ENCODE measurements at regions not wholly inside any gene's neighbourhood (a gene's known extent, or its start where the extent isn't known, plus 50 kb on each side); places are given as distances from the start of the nearest gene placed in this dataset.
"Not testable (repeated sequence)": the region's sequence is repeated elsewhere in the genome, so short reads cannot be mapped to it uniquely, and the experiment has no call there.

DNA sequence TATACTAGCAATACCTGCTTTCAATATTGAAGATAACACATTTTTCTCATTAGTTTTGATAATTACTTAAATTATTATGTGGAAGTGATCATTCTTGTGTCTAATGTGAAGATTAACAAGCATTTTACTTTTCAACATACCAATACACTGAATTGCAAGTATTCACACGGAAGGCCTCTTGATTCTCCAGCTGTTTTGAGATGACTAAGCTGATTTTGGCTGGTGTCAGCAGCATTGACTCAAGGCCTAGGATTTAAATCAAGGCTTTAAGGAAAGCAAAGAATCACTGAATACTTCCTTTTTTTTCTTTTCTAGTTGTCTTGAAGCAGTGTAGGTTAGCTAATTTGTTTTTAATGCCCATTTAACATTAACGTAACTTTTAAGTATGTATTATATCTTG, 373.7 kb downstream of the SRGAP2C start:
- Mint-ChIP-seq H3K4me1 (ENCODE audit: low read depth in 2 of 2) (peaks cover 7 to 10% of the 10 kb centered on the region in 2 donors), H3K4me3 (peak overlapping the region; percentile 30 to 43)
- no peak for DNase-seq

DNA sequence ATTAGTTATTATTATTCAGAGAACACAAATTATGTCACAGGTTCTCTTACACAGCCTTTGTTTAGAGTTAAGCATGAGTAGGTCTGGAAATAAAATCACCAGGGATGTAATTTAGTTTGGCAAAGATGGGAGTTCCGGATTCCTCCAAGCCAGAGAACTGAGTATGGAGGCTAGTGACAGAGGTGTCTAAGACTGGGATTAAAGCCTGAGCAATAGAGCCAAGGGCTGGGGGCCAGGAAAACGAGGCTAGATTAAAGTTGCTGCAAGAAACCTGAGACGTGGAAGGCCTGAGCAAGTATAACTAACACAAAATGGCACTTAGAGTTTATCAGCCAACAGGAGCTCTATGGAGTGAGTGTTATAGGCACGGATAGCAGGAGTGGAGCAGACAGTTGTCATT, 381.6 kb downstream of the SRGAP2C start:
- no peak for ATAC-seq (replicated peaks)
- Mint-ChIP-seq H3K9me3 (no peaks in the 10 kb centered on the region), H3K36me3 (ENCODE audit: insufficient read depth) (no peaks in the 10 kb centered on the region), H3K4me3 (no peak overlapping the region), H3K4me1 (ENCODE audit: low read depth in 2 of 2) (peaks cover 4 to 6% of the 10 kb centered on the region in 2 donors), H3K27me3 (no peaks in the 10 kb centered on the region), H3K27ac (no peak overlapping the region)
- DNase-seq: no peak

More for the DNA sequence above, 373.7 kb downstream of the SRGAP2C start:
- no peaks in the 10 kb centered on the region for H3K27me3 Mint-ChIP-seq
- no peak for ATAC-seq (replicated peaks)
- no peaks in the 10 kb centered on the region for H3K9me3 Mint-ChIP-seq
- H3K27ac Mint-ChIP-seq: peak overlapping the region in 1 of 2 donors; percentile 27
- no peaks in the 10 kb centered on the region for H3K36me3 Mint-ChIP-seq (ENCODE audit: insufficient read depth)

DNA sequence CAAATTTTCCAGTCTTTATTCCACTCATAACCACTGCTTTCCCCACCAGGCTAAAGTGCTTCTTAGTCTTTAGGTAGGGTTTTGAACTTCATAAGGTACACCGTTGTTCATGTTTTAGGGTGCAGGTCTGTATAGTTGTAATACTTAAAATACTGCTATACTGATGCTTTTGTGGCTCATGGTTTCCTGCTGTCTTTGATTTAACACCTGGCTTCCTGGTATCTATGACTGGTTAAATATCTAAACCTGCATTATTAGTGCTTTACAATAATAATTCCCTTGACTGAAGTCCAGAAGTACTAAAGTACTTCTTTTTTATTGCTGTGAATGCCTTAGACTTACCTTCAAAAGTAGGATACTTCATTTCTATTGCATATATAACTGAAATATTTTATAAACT, 384.7 kb downstream of the SRGAP2C start:
- H3K36me3 Mint-ChIP-seq (ENCODE audit: insufficient read depth): no peaks in the 10 kb centered on the region
- H3K27ac Mint-ChIP-seq: no peak overlapping the region
- no peak for ATAC-seq (replicated peaks)
- no peaks in the 10 kb centered on the region for H3K9me3 Mint-ChIP-seq
- H3K27me3 Mint-ChIP-seq: no peaks in the 10 kb centered on the region
- H3K4me1 Mint-ChIP-seq (ENCODE audit: low read depth in 2 of 2): peaks cover under 1 to 6% of the 10 kb centered on the region in 2 donors
- DNase-seq: no peak
- H3K4me3 Mint-ChIP-seq: no peak overlapping the region

DNA sequence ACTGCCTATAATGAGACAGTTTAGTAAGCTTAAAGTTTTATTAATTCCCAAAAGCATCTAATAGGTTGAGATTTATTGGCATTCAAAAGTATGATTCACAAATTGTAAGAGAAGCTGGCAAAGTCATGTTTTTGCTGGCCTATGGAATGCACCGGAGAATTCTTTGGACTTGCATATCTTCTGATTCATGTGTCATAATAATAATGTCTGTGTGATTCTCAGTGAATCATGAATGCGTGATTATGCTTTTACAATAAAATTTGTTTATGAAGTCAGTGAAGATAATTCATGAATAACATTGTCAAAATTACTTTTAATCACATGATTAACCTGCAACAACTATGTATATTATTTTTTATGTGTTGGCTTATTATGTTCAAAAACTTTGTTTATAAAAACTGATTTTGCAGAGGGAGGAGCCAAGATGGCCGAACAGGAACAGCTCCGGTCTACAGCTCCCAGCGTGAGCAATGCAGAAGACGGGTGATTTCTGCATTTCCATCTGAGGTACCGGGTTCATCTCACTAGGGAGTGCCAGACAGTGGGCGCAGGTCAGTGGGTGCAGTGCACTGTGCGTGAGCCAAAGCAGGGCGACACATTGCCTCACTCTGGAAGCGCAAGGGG, 389.2 kb downstream of the SRGAP2C start:
- H3K27ac Mint-ChIP-seq, DNase-seq: not testable (repeated sequence)

DNA sequence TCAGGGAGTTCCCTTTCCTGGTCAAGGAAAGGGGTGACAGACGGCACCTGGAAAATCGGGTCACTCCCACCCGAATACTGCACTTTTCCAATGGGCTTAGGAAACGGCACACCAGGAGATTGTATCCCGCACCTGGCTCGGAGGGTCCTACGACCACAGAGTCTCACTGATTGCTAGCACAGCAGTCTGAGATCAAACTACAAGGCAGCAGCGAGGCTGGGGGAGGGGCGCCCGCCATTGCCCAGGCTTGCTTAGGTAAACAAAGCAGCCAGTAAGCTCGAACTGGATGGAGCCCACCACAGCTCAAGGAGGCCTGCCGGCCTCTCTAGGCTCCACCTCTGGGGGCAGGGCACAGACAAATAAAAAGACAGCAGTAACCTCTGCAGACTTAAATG, 389.7 kb downstream of the SRGAP2C start:
- H3K9me3 Mint-ChIP-seq; H3K27me3 Mint-ChIP-seq; H3K27ac Mint-ChIP-seq; DNase-seq; H3K4me3 Mint-ChIP-seq; ATAC-seq (replicated peaks); H3K4me1 Mint-ChIP-seq (ENCODE audit: low read depth in 2 of 2); H3K36me3 Mint-ChIP-seq (ENCODE audit: insufficient read depth): not testable (repeated sequence)

More for the DNA sequence above, 389.2 kb downstream of the SRGAP2C start:
- not testable (repeated sequence) for H3K9me3 Mint-ChIP-seq; ATAC-seq (replicated peaks); H3K27me3 Mint-ChIP-seq; H3K4me3 Mint-ChIP-seq; H3K36me3 Mint-ChIP-seq (ENCODE audit: insufficient read depth)
- H3K4me1 Mint-ChIP-seq (ENCODE audit: low read depth in 2 of 2): peaks cover 0 to 10% of the 10 kb centered on the region in 2 donors

DNA sequence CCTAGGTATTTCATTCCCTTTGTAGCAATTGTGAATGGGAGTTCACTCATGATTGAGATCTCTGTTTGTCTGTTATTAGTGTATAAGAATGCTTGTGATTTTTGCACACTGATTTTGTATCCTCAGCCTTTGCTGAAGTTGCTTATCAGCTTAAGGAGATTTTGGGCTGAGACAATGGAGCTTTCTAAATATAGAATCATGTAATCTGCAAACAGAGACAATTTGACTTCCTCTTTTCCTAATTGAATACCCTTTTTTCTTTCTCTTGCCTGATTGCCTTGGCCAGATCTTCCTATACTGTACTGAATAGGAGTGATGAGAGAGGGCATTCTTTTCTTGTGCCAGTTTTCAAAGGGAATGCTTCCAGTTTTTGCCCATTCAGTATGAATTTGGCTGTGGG, 398.1 kb downstream of the SRGAP2C start:
- not testable (repeated sequence) for DNase-seq; H3K4me3 Mint-ChIP-seq; H3K36me3 Mint-ChIP-seq (ENCODE audit: insufficient read depth); ATAC-seq (replicated peaks); H3K27me3 Mint-ChIP-seq
- Mint-ChIP-seq H3K4me1 (ENCODE audit: low read depth in 2 of 2) (peaks cover 12 to 14% of the 10 kb centered on the region in 2 donors), H3K9me3 (peaks cover 14 to 16% of the 10 kb centered on the region in 2 donors), H3K27ac (peak overlapping the region in 1 of 2 donors; percentile 28)

DNA sequence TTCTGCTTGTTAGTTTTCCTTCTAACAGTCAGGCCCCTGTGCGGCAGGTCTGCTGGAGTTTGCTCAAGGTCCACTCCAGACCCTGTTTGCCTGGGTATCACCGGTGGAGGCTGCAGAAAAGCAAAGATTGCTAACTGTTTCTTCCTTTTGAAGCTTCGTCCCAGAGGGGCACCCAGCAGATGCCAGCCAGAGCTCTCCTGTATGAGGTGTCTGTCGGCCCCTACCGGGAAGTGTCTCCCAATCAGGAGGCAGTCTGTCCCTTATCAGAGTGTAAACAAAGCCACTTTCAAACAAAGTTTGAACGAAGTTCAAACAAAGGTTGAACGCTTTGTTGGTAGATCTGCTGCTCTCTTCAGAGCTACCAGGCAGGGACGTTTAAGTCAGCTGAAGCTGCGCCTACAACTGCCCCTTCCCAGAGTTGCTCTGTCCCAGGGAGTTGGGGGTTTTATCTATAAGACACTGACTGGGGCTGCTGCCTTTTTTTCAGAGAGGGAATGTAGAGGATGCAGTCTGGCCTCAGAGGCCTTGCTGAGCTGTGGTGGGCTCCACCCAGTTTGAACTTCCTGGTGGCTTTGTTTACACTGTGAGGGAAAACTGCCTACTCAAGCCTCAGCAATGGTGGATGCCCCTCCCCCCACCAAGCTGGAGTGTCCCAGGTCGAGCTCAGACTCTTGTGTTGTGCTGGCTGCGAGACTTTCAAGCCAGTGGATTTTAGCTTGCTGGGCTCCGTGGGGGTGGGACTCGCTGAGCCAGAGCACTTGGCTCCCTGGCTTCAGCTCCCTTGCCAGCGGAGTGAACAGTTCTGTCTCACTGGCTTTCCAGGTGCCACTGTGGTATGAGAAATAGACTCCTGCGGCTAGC, 401.8 kb downstream of the SRGAP2C start:
- ATAC-seq (replicated peaks) (no peak), DNase-seq (no peak)
- Mint-ChIP-seq H3K36me3 (ENCODE audit: insufficient read depth) (no peaks in the 10 kb centered on the region), H3K4me1 (ENCODE audit: low read depth in 2 of 2) (peaks cover 12 to 14% of the 10 kb centered on the region in 2 donors), H3K27me3 (no peaks in the 10 kb centered on the region), H3K4me3 (peak overlapping the region; percentile 42 to 49), H3K27ac (peak overlapping the region in 1 of 2 donors; percentile 67), H3K9me3 (peaks cover 14 to 15% of the 10 kb centered on the region in 2 donors)

DNA sequence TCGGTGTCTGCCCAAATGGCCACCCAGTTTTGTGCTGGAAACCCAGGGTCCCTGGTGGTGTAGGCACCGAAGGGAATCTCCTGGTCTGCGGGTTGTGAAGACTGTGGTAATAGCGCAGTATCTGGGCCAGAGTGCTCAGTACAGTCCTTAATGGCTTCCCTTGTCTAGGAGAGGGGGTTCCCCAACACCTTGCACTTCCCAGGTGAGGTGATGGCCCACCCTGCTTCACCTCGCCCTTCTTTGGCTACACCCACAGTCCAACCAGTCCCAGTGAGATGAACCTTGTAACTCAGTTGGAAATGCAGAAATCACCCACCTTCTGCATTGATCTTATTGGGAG, 402.4 kb downstream of the SRGAP2C start:
- Mint-ChIP-seq H3K9me3 (peaks cover 14 to 15% of the 10 kb centered on the region in 2 donors), H3K4me1 (ENCODE audit: low read depth in 2 of 2) (peaks cover 12 to 14% of the 10 kb centered on the region in 2 donors), H3K27ac (no peak overlapping the region), H3K27me3 (no peaks in the 10 kb centered on the region), H3K4me3 (peak overlapping the region in 1 of 2 donors; percentile 16), H3K36me3 (ENCODE audit: insufficient read depth) (no peaks in the 10 kb centered on the region)
- DNase-seq (no peak), ATAC-seq (replicated peaks) (no peak)

DNA sequence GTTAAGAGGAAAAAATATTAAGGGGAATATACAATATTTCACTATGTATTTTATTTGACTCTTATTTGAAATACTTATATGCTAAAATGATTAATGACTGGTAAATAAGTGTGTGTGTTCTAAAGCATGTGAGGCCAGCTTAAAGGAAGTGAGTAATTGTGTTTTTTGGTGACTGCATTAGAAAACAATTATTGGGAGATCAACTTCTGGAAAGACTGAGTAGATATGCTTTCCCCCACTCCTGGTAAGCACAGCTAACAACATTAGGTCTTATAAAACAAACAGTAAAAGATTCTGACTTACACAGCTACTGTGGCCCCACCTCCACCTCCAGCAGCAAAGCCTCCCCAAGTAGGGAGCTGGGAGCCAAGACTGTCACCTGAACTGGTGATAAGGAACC, 403.0 kb downstream of the SRGAP2C start:
- Mint-ChIP-seq H3K36me3 (ENCODE audit: insufficient read depth) (no peaks in the 10 kb centered on the region), H3K4me1 (ENCODE audit: low read depth in 2 of 2) (peaks cover 11 to 12% of the 10 kb centered on the region in 2 donors), H3K4me3 (peak overlapping the region in 1 of 2 donors; percentile 16), H3K9me3 (peaks cover 9 to 14% of the 10 kb centered on the region in 2 donors), H3K27me3 (no peaks in the 10 kb centered on the region), H3K27ac (no peak overlapping the region)
- DNase-seq (no peak), ATAC-seq (replicated peaks) (no peak)

DNA sequence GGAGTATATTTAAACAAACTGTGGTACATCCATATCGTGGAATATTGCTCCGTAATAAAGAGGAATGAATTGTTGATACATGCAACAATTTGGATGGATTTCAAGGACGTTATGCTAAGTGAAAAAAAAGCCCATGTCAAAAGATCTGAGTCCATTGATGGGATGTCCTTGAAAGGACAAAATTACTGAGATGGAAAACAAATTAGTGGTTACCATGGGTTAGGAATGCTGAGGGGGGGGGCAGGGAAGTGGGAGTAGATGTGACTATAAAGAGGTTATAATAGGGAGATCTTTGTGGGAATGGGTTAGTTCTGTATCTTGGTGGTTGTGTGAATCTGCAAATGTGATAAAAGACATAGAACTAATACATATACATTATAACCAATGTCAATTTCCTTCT, 409.3 kb downstream of the SRGAP2C start:
- DNase-seq (no peak), ATAC-seq (replicated peaks) (no peak)
- Mint-ChIP-seq H3K4me3 (no peak overlapping the region), H3K36me3 (ENCODE audit: insufficient read depth) (no peaks in the 10 kb centered on the region), H3K4me1 (ENCODE audit: low read depth in 2 of 2) (no peaks in the 10 kb centered on the region), H3K27me3 (no peaks in the 10 kb centered on the region), H3K27ac (no peak overlapping the region), H3K9me3 (no peaks in the 10 kb centered on the region)

DNA sequence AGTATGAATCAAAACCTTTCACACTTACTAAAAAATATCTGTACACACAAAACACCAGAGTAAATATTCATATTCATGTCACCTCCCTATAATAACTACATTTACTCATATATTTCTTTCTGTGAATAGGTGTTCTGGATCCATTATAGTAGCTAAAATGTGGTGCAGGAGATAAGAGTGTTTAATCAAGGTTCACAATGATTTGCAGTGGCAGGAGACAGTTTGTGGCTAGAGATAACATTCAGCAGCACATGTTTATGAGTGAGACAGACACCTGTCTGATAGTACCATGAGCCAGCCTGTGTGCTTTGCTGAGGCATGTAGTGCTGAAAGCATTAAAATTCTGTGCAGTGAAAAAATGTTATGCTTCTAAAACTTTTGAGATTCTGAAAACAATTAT, 410.3 kb downstream of the SRGAP2C start:
- ATAC-seq (replicated peaks) (no peak), DNase-seq (no peak)
- H3K4me3 Mint-ChIP-seq: no peak overlapping the region
- H3K36me3 Mint-ChIP-seq (ENCODE audit: insufficient read depth): no peaks in the 10 kb centered on the region
- H3K27me3 Mint-ChIP-seq: no peaks in the 10 kb centered on the region
- H3K27ac Mint-ChIP-seq: peak overlapping the region in 1 of 2 donors; percentile 73
- no peaks in the 10 kb centered on the region for H3K9me3 Mint-ChIP-seq
- H3K4me1 Mint-ChIP-seq (ENCODE audit: low read depth in 2 of 2): no peaks in the 10 kb centered on the region

DNA sequence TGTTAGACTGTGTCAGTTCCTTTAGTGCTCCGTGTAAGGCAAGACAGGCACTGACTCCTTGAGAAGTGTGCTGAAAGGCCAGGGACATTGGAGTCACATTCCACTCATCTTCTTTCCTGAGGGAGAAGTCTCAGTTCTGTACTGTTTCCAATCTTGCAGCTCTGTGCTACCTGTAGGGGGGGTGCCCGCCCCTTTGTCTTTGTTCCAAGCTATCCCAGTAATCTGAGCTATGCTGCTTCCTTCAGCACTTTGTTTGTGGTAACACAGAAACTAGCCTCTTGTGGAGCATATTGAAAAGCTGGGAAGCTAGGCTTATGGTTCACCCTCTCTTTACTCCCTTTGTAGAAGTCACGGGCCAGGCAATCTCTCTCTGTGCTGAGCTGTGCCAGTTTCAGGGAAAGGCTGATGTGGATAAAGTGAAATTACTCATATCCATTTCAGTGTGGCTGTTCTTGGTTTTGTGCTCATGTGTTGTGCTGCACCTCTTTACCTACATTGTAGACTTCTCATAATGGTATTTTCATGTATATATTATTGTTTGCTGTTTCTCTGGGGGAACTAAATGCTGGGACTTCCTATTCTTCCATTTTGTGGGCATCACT, 420.2 kb downstream of the SRGAP2C start:
- H3K4me1 Mint-ChIP-seq (ENCODE audit: low read depth in 2 of 2); H3K27ac Mint-ChIP-seq; H3K4me3 Mint-ChIP-seq; DNase-seq; ATAC-seq (replicated peaks); H3K27me3 Mint-ChIP-seq; H3K36me3 Mint-ChIP-seq (ENCODE audit: insufficient read depth); H3K9me3 Mint-ChIP-seq: not testable (repeated sequence)

DNA sequence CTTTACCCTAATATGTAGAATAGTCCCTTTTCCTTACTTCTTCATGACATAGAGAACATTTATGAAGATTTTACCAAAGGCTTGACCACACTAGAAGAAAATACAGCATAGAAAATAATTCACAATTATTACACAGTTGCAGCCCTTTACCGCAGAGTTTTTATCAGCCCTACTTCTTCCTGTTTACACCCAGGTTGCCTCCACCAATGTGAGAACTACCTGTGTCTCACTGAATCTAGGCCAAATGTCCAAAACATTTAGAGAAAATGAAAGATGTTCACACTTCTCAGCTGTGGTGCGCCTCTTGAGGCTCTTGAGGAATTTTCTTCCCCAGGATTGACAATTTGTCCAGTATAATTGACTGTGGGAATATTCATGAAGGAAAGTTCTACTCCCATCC, 422.7 kb downstream of the SRGAP2C start:
- not testable (repeated sequence) for H3K36me3 Mint-ChIP-seq (ENCODE audit: insufficient read depth); DNase-seq; H3K9me3 Mint-ChIP-seq; H3K4me1 Mint-ChIP-seq (ENCODE audit: low read depth in 2 of 2); H3K4me3 Mint-ChIP-seq; H3K27me3 Mint-ChIP-seq
- H3K27ac Mint-ChIP-seq: peak overlapping the region in 1 of 2 donors; percentile 65
- peak; percentile 81 for ATAC-seq (replicated peaks)

Measured in effector memory CD8-positive, alpha-beta T cell (primary cell).